ENCODE measurements at regions not wholly inside any gene's neighbourhood (a gene's known extent, or its start where the extent isn't known, plus 50 kb on each side); places are given as distances from the start of the nearest gene placed in this dataset.

GRCh38 chr5:167794121-167794520 lies 497.3 kb upstream of the WWC1 start:
- Mint-ChIP-seq H3K4me3 (no peak overlapping the region), H3K27me3 (no peaks in the 10 kb centered on the region), H3K4me1 (ENCODE audit: low read depth) (no peaks in the 10 kb centered on the region), H3K9me3 (no peaks in the 10 kb centered on the region), H3K27ac (no peak overlapping the region), H3K36me3 (ENCODE audit: low read depth) (no peaks in the 10 kb centered on the region)
- intact Hi-C loops (cut with micrococcal nuclease), result no loop called here
- ATAC-seq, result no peak
- DNase-seq, result no peak
- CTCF ChIA-PET, result no interaction called here
- POLR2A ChIA-PET, result no interaction called here
- no peak for TF ChIP-seq CTCF (IDR thresholded peaks at IDR 0.05)

DNA sequence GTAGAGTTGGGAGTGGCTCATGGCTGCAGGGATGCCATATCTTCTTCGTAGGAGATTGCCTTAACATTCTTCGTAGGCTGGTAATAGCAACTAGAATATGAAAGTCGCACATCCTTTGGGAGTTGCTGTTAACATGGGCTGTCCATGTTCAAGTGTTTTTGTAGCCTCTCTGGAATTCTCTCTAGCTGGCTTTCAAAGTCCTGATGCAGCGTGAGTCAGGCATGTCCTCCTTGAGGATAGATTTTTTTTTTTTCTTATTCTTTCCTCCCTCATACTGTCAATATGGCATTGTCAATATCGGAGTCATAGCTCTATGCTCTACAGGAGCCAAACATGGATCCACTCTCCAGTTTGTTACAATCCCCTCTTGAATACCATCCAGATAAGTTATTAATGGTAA lies 494.8 kb upstream of the WWC1 start:
- TF ChIP-seq CTCF (IDR thresholded peaks at IDR 0.05), result no peak
- ChIA-PET POLR2A (no interaction called here), CTCF (no interaction called here)
- Mint-ChIP-seq H3K9me3 (no peaks in the 10 kb centered on the region), H3K27me3 (no peaks in the 10 kb centered on the region), H3K4me3 (no peak overlapping the region), H3K4me1 (ENCODE audit: low read depth) (no peaks in the 10 kb centered on the region), H3K27ac (no peak overlapping the region), H3K36me3 (ENCODE audit: low read depth) (no peaks in the 10 kb centered on the region)
- intact Hi-C loops (cut with micrococcal nuclease), result no loop called here
- no peak for DNase-seq
- no peak for ATAC-seq

DNA sequence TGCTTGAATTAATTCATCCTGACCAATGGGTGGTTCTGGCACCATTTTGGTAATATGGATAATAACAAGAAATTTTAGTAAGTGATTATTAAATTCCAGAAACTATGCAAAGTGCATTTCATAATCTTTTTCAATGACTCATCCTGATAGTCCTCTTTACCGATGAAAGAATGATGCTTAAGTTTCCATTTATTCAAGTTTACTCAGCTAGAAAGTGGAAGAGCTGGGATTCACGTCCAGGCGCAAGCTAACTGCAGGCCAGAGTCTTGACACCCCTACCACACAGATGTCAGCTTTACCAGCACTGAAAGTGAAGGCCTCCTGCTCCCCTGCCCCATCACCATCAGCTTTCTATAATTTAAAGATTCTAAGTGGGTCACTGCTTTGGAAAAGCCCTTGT lies 493.5 kb upstream of the WWC1 start:
- no peak for ATAC-seq
- no peaks in the 10 kb centered on the region for H3K36me3 Mint-ChIP-seq (ENCODE audit: low read depth)
- no peaks in the 10 kb centered on the region for H3K9me3 Mint-ChIP-seq
- H3K27ac Mint-ChIP-seq, result no peak overlapping the region
- POLR2A ChIA-PET, result no interaction called here
- no peak for DNase-seq
- no peak overlapping the region for H3K4me3 Mint-ChIP-seq
- no peak for TF ChIP-seq CTCF (IDR thresholded peaks at IDR 0.05)
- H3K4me1 Mint-ChIP-seq (ENCODE audit: low read depth), result no peaks in the 10 kb centered on the region
- intact Hi-C loops (cut with micrococcal nuclease), result no loop called here
- no peaks in the 10 kb centered on the region for H3K27me3 Mint-ChIP-seq
- CTCF ChIA-PET, result no interaction called here

DNA sequence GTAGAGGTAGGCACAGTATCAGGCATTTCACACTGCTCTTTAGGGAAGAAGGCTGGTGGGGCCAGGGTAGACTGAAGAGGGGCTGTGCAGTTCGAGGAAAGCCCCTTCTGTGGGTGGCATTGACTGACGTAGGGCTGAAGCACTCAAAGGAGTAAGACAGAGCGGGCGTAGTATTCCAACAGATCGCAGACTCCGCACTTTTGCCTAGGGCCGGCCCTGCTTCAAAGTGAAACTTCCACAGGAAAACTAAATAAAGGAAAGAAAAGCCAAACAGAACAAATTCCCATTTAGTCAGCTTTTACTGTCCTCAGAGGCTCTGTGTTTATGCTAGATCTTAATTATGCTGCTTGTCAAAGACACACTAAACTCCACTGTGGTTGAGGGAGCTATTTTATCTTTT lies 493.0 kb upstream of the WWC1 start:
- ATAC-seq, result no peak
- CTCF ChIA-PET, result no interaction called here
- DNase-seq, result no peak
- no peaks in the 10 kb centered on the region for H3K27me3 Mint-ChIP-seq
- intact Hi-C loops (cut with micrococcal nuclease), result no loop called here
- H3K4me3 Mint-ChIP-seq, result no peak overlapping the region
- POLR2A ChIA-PET, result no interaction called here
- H3K4me1 Mint-ChIP-seq (ENCODE audit: low read depth), result no peaks in the 10 kb centered on the region
- H3K9me3 Mint-ChIP-seq, result no peaks in the 10 kb centered on the region
- no peak for TF ChIP-seq CTCF (IDR thresholded peaks at IDR 0.05)
- no peaks in the 10 kb centered on the region for H3K36me3 Mint-ChIP-seq (ENCODE audit: low read depth)
- H3K27ac Mint-ChIP-seq, result no peak overlapping the region

GRCh38 chr5:167800427-167800826 lies 491.0 kb upstream of the WWC1 start:
- no peak overlapping the region for H3K27ac Mint-ChIP-seq
- no peak for TF ChIP-seq CTCF (IDR thresholded peaks at IDR 0.05)
- intact Hi-C loops (cut with micrococcal nuclease), result no loop called here
- ATAC-seq (no peak), DNase-seq (no peak)
- CTCF ChIA-PET, result no interaction called here
- H3K27me3 Mint-ChIP-seq, result no peaks in the 10 kb centered on the region
- no peaks in the 10 kb centered on the region for H3K4me1 Mint-ChIP-seq (ENCODE audit: low read depth)
- H3K36me3 Mint-ChIP-seq (ENCODE audit: low read depth), result no peaks in the 10 kb centered on the region
- H3K4me3 Mint-ChIP-seq, result no peak overlapping the region
- no peaks in the 10 kb centered on the region for H3K9me3 Mint-ChIP-seq
- POLR2A ChIA-PET, result no interaction called here

All from activated CD8-positive, alpha-beta T cell treated with anti-CD3 and anti-CD28 coated beads for 36 hours (primary cell).